NCI-H69 (cell line): ENCODE measurements at regions not wholly inside any gene's neighbourhood (a gene's known extent, or its start where the extent isn't known, plus 50 kb on each side); places are given as distances from the start of the nearest gene placed in this dataset.

Experiments used
- DNase-seq: peaks from one replicate; lab custom pipeline; 2025; lab: John Stamatoyannopoulos, UW

- peak; percentile 84 for DNase-seq
These were observed 267.9 kb upstream of the GHITM start for GRCh38 chr10:83871187-83872081.

- DNase-seq = no peak
These were observed 259.0 kb upstream of the GHITM start for GRCh38 chr10:83880252-83880791.

- peak; percentile 76 for DNase-seq
These were observed 257.6 kb upstream of the GHITM start for GRCh38 chr10:83881661-83882060.

- DNase-seq = peak; percentile 15
These were observed 252.4 kb upstream of the GHITM start for GRCh38 chr10:83886871-83887270.

GRCh38 chr10:83892737-83893136 is 246.6 kb upstream of the GHITM start:
- no peak for DNase-seq

- DNase-seq = no peak
These were observed 243.1 kb upstream of the GHITM start for GRCh38 chr10:83896219-83896618.

GRCh38 chr10:83897626-83898025 is 241.7 kb upstream of the GHITM start:
- DNase-seq = peak; percentile 2

- DNase-seq = peak; percentile 80
These were observed 230.8 kb upstream of the GHITM start for GRCh38 chr10:83908506-83908905.

GRCh38 chr10:83909001-83909400 is 230.3 kb upstream of the GHITM start:
- DNase-seq = peak; percentile 83

- no peak for DNase-seq
These were observed 223.5 kb upstream of the GHITM start for GRCh38 chr10:83915801-83916200.

GRCh38 chr10:83917537-83918506 is 221.5 kb upstream of the GHITM start:
- no peak for DNase-seq

GRCh38 chr10:83919187-83919586 is 220.1 kb upstream of the GHITM start:
- DNase-seq = no peak

- no peak for DNase-seq
These were observed 217.1 kb upstream of the GHITM start for GRCh38 chr10:83921984-83922860.

- no peak for DNase-seq
These were observed 214.2 kb upstream of the GHITM start for GRCh38 chr10:83925133-83925532.

GRCh38 chr10:83926606-83927005 is 212.7 kb upstream of the GHITM start:
- DNase-seq = no peak

- no peak for DNase-seq
These were observed 212.1 kb upstream of the GHITM start for GRCh38 chr10:83927166-83927565.

GRCh38 chr10:83929399-83929798 is 209.9 kb upstream of the GHITM start:
- no peak for DNase-seq

- DNase-seq = no peak
These were observed 207.6 kb upstream of the GHITM start for GRCh38 chr10:83931669-83932068.

GRCh38 chr10:83932245-83932644 is 207.1 kb upstream of the GHITM start:
- DNase-seq = no peak

GRCh38 chr10:83934062-83934461 is 205.2 kb upstream of the GHITM start:
- DNase-seq = peak; percentile 23

GRCh38 chr10:83934641-83935338 is 204.5 kb upstream of the GHITM start:
- peak; percentile 4 for DNase-seq
